Naive thymus-derived CD4-positive, alpha-beta T cell (primary cell): ENCODE measurements at regions not wholly inside any gene's neighbourhood (a gene's known extent, or its start where the extent isn't known, plus 50 kb on each side); places are given as distances from the start of the nearest gene placed in this dataset.

ENCODE experiments used
- ATAC-seq: fragments of 150-1000 bp; cut with Tn5 transposase; 2 replicates; pipeline ENCODE4 v1.10.0; 2021; ENCODE audit warnings: mild to moderate bottlenecking, moderate library complexity
- CTCF ChIA-PET: fragments of 350-600 bp; sonication (Branson Sonifier 250); formaldehyde crosslinking; loops from one replicate; lab custom pipeline; 2021; ENCODE audit warnings: antibody characterized with exemption; lab: Charles Lee
- POLR2A ChIA-PET: fragments of 350-600 bp; sonication (Branson Sonifier 250); formaldehyde crosslinking; loops from one replicate; lab custom pipeline; 2021; ENCODE audit warnings: antibody characterized with exemption, inconsistent platforms; lab: Charles Lee
- DNase-seq, 9 donors: peaks; one replicate each; pipeline versions ENCODE4 v3.0.0 to v3.0.0-alpha.2; 2020 to 2022; ENCODE audit warnings: mixed read lengths in 1 of 9
- H3K27ac ChIP-seq: one replicate; pipeline ENCODE4 v1.7.0; 2013; ENCODE audit warnings: mild to moderate bottlenecking, low read depth, low read length, moderate library complexity
- H3K27me3 ChIP-seq, 2 donors: one replicate each; pipeline ENCODE4 v1.7.0; 2013; ENCODE audit warnings: low read length in 2 of 2, mild to moderate bottlenecking in 2 of 2, moderate library complexity in 2 of 2; ENCODE audit not compliant: control insufficient read depth in 2 of 2, insufficient read depth in 2 of 2
- H3K36me3 ChIP-seq, 3 experiments: 1 replicate in 2 of 3; 2 replicates in 1 of 3; pipeline ENCODE4 v1.7.0; 2013; ENCODE audit warnings: low read length in 3 of 3, mild to moderate bottlenecking in 3 of 3, moderate library complexity in 1 of 3; ENCODE audit not compliant: insufficient read depth in 3 of 3, control insufficient read depth in 2 of 3
- H3K4me1 ChIP-seq, 2 donors: one replicate each; pipeline ENCODE4 v1.7.0; 2013; ENCODE audit warnings: low read length in 2 of 2, mild to moderate bottlenecking in 2 of 2, moderate library complexity in 1 of 2; ENCODE audit not compliant: control insufficient read depth in 2 of 2, insufficient read depth in 2 of 2
- H3K4me3 ChIP-seq: 2 replicates; pipeline ENCODE4 v1.7.0; 2013; ENCODE audit warnings: mild to moderate bottlenecking, low read length
- H3K9me3 ChIP-seq, 3 experiments: 1 replicate in 2 of 3; 2 replicates in 1 of 3; pipeline ENCODE4 v1.7.0; 2013; ENCODE audit warnings: low read length in 3 of 3; ENCODE audit not compliant: control insufficient read depth in 2 of 3
- H3K27ac Mint-ChIP-seq, 9 donors: one replicate each; pipeline ENCODE4 v1.8.0; 2020 to 2022; ENCODE audit warnings: mixed read lengths in 9 of 9, mild to moderate bottlenecking in 8 of 9, moderate library complexity in 5 of 9, inconsistent platforms in 2 of 9
- H3K27me3 Mint-ChIP-seq, 5 donors: one replicate each; pipeline ENCODE4 v1.8.0; 2021 to 2022; ENCODE audit warnings: mixed read lengths in 5 of 5, mild to moderate bottlenecking in 1 of 5
- H3K36me3 Mint-ChIP-seq, 5 donors: one replicate each; pipeline ENCODE4 v1.8.0; 2020 to 2022; ENCODE audit warnings: mixed read lengths in 5 of 5, mild to moderate bottlenecking in 3 of 5, inconsistent platforms in 1 of 5
- H3K4me1 Mint-ChIP-seq, 7 donors: one replicate each; pipeline ENCODE4 v1.8.0; 2020 to 2022; ENCODE audit warnings: mixed read lengths in 7 of 7, mild to moderate bottlenecking in 3 of 7, inconsistent platforms in 1 of 7
- H3K4me3 Mint-ChIP-seq, 10 donors: one replicate each; pipeline ENCODE4 v1.8.0; 2020 to 2022; ENCODE audit warnings: mild to moderate bottlenecking in 10 of 10, mixed read lengths in 10 of 10, moderate library complexity in 6 of 10, inconsistent platforms in 2 of 10
- H3K9me3 Mint-ChIP-seq, 11 donors: one replicate each; pipeline ENCODE4 v1.8.0; 2020 to 2022; ENCODE audit warnings: mixed read lengths in 11 of 11, mild to moderate bottlenecking in 4 of 11, inconsistent platforms in 1 of 11, moderate library complexity in 1 of 11
- intact Hi-C, 2 donors: fragments of 100-400 bp; cut with micrococcal nuclease; formaldehyde crosslinking; loops; one replicate each; pipeline ENCODE4 v1.15.1; 2023

DNA sequence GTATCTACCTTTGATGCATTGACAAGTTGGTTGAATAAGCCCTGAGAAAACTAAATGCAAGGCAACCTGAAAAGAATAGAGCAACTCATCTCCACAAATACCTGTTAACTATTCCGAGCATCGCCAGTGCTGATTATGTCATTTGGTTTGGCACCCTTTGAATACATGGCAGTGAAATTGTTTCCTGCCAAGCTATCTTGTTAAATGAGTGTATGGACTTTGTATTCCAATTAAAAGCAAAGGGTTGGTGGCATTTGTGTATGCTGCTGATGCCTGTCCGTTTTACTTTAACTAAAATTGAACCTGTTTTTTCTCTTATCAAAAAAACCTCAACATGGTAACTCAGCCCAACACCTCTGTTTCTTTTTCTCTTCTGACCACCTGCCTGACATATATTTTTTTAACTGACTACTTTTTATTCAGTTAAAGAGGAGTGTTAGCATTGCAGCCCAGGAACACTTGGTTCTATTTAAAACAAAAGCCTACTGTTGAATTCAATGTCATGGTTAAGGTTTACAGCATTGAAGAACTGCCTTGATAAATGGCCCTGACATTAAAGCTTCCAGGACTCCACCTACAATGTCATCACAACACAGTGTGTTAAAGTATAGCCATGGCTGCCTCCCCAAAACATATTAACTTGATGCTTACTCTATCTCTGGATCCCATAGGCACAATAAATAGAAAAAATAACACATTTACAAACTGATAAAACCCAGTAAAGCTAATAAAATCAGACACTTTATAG is 838.3 kb upstream of the NOVA1 start:
- Mint-ChIP-seq H3K4me3 (no peak overlapping the region), H3K27ac (no peak overlapping the region), H3K27me3 (no peaks in the 10 kb centered on the region), H3K4me1 (no peaks in the 10 kb centered on the region), H3K36me3 (no peaks in the 10 kb centered on the region), H3K9me3 (peaks cover 0 to 27% (median 8%) of the 10 kb centered on the region in 11 donors)
- H3K27ac ChIP-seq = no peak overlapping the region
- no peaks in the 10 kb centered on the region for H3K9me3 ChIP-seq
- H3K4me1 ChIP-seq = no peaks in the 10 kb centered on the region
- no peaks in the 10 kb centered on the region for H3K36me3 ChIP-seq
- H3K4me3 ChIP-seq = no peak overlapping the region
- no peaks in the 10 kb centered on the region for H3K27me3 ChIP-seq
- ChIA-PET POLR2A (no interaction called here), CTCF (no interaction called here)
- no peak for DNase-seq
- intact Hi-C loops = no loop called here
- no peak for ATAC-seq

DNA sequence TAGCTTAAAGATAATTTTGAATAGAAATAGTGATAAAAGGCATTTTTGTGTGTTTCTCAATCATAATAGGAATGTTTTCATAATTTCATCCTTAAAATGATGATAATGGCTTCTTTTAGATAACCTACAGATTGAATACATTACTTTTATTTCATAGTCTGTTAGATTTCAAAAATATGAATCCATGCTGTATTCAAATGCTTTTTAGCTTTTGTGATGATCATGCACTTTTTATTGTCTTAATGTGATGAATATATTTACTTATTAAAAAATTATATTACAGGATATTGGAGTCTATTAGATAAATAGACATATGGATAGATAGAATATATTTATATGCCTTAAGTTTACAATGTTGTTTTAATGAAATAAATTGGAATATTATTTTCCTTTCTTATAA is 886.8 kb upstream of the NOVA1 start:
- no peak overlapping the region for H3K4me3 Mint-ChIP-seq
- peaks cover 0 to 14% (median 6%) of the 10 kb centered on the region in 11 donors for H3K9me3 Mint-ChIP-seq
- POLR2A ChIA-PET = no interaction called here

DNA sequence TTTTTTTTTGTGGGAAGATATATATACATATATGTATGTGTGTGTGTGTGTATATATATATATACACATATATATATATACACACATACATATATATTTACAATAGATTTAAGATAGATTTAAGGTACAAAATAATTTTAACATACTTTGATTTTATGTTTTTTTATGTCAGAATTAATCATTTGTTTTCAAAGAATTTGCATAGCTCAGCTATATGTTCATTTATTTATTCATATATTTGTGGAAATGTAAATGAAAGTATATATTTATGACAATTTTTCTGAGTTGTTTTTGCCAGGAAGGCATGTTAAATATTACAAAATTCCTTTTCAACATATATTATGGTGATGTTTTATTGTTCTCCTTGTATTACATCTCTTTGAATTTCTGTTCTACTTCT is 887.4 kb upstream of the NOVA1 start:
- H3K4me3 Mint-ChIP-seq = no peak overlapping the region
- ChIA-PET CTCF (no interaction called here), POLR2A (no interaction called here)
- intact Hi-C loops = no loop called here
- Histone ChIP-seq H3K4me3 (no peak overlapping the region), H3K4me1 (no peaks in the 10 kb centered on the region), H3K27me3 (no peaks in the 10 kb centered on the region), H3K9me3 (no peaks in the 10 kb centered on the region), H3K27ac (no peak overlapping the region), H3K36me3 (no peaks in the 10 kb centered on the region)
- no peaks in the 10 kb centered on the region for H3K4me1 Mint-ChIP-seq
- H3K27me3 Mint-ChIP-seq = no peaks in the 10 kb centered on the region
- H3K36me3 Mint-ChIP-seq = no peaks in the 10 kb centered on the region
- no peak overlapping the region for H3K27ac Mint-ChIP-seq
- DNase-seq = no peak
- no peak for ATAC-seq
- peaks cover 0 to 14% (median 6%) of the 10 kb centered on the region in 11 donors for H3K9me3 Mint-ChIP-seq

More for the DNA sequence above, 886.8 kb upstream of the NOVA1 start:
- intact Hi-C loops = no loop called here
- DNase-seq = no peak
- no peaks in the 10 kb centered on the region for H3K27me3 Mint-ChIP-seq
- no peaks in the 10 kb centered on the region for H3K4me1 Mint-ChIP-seq
- no peaks in the 10 kb centered on the region for H3K36me3 ChIP-seq
- H3K36me3 Mint-ChIP-seq = no peaks in the 10 kb centered on the region
- CTCF ChIA-PET = no interaction called here
- H3K27ac ChIP-seq = no peak overlapping the region
- no peak overlapping the region for H3K27ac Mint-ChIP-seq
- no peak for ATAC-seq
- no peaks in the 10 kb centered on the region for H3K9me3 ChIP-seq
- no peaks in the 10 kb centered on the region for H3K27me3 ChIP-seq
- H3K4me3 ChIP-seq = no peak overlapping the region
- no peaks in the 10 kb centered on the region for H3K4me1 ChIP-seq

DNA sequence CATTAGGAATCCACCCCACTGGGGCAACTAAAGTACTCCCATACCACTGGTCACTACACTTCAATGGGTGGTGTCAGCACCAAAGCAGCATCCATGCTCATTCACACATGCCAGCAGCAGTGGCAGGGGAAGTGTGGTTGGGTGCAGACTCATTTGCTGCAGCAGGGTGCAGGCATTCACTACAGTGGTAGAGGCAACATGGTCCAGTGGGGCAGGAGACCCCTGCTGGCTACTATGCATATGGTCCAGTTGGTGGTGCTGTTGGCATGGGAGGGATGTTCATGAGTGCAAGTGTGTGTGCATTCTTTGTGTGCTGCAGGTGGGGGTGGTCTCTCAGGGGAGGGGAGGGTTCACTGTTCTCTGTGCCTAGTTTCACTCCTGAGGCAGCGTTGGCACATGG is 908.4 kb upstream of the NOVA1 start:
- Histone ChIP-seq H3K36me3 (no peaks in the 10 kb centered on the region), H3K4me1 (no peaks in the 10 kb centered on the region), H3K27me3 (no peaks in the 10 kb centered on the region), H3K27ac (no peak overlapping the region), H3K4me3 (no peak overlapping the region), H3K9me3 (no peaks in the 10 kb centered on the region)
- H3K36me3 Mint-ChIP-seq = peaks cover 0 to 6% (median 0%) of the 10 kb centered on the region in 5 donors
- H3K9me3 Mint-ChIP-seq = peaks cover 9 to 56% (median 26%) of the 10 kb centered on the region in 11 donors
- H3K4me3 Mint-ChIP-seq = no peak overlapping the region
- ATAC-seq (no peak), DNase-seq (no peak)
- POLR2A ChIA-PET = no interaction called here
- no peaks in the 10 kb centered on the region for H3K27me3 Mint-ChIP-seq
- H3K27ac Mint-ChIP-seq = no peak overlapping the region
- H3K4me1 Mint-ChIP-seq = no peaks in the 10 kb centered on the region
- intact Hi-C loops = no loop called here
- CTCF ChIA-PET = no interaction called here

DNA sequence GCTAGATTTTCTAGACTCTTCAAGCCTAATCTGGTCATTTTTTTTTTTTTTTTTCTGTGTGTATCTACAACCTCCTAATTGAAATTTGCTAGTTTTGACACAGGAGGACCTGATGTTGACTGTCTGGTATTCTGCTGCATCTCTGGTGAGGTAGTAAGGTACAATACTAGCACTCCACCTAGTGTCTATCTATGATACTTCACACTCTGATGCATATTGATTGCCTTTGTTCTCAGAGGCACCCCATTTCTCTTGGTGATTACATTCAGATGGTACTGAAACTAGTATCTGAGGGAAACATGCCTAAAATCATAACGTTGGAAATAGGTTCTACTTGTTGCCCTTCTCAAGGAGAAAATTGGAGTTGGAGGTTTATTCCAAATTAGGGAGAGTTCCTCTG is 930.5 kb upstream of the NOVA1 start:
- no peaks in the 10 kb centered on the region for H3K27me3 ChIP-seq
- H3K27ac ChIP-seq = no peak overlapping the region
- H3K4me1 ChIP-seq = no peaks in the 10 kb centered on the region
- DNase-seq (no peak), ATAC-seq (no peak)
- H3K27ac Mint-ChIP-seq = no peak overlapping the region
- H3K36me3 ChIP-seq = no peaks in the 10 kb centered on the region
- H3K4me1 Mint-ChIP-seq = no peaks in the 10 kb centered on the region
- H3K4me3 Mint-ChIP-seq = no peak overlapping the region
- H3K27me3 Mint-ChIP-seq = no peaks in the 10 kb centered on the region
- peaks cover 3 to 36% (median 11%) of the 10 kb centered on the region in 11 donors for H3K9me3 Mint-ChIP-seq
- H3K36me3 Mint-ChIP-seq = no peaks in the 10 kb centered on the region
- ChIA-PET CTCF (no interaction called here), POLR2A (no interaction called here)
- peaks cover 0 to 3% (median 0%) of the 10 kb centered on the region in 3 experiments for H3K9me3 ChIP-seq
- H3K4me3 ChIP-seq = no peak overlapping the region
- intact Hi-C loops = no loop called here

DNA sequence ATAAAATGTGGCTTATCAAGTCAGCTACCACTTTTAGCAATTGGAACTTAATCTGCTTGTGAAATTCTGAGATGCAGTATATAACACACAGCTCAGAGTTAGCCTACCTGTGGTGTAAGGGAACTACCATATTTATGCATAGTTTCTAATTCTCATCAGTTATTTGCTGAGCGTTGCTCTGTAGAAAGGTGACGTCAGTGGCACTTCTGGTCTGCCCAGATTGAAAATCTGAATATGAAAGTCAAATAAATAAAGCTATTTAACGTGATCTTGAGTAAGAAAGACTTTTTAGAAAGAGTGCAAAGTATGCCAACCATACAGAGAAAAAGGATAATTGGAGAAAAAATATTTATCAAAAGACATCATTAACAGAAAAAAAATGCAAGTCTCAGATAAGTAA is 938.9 kb upstream of the NOVA1 start:
- CTCF ChIA-PET = no interaction called here
- intact Hi-C loops = no loop called here
- POLR2A ChIA-PET = no interaction called here

DNA sequence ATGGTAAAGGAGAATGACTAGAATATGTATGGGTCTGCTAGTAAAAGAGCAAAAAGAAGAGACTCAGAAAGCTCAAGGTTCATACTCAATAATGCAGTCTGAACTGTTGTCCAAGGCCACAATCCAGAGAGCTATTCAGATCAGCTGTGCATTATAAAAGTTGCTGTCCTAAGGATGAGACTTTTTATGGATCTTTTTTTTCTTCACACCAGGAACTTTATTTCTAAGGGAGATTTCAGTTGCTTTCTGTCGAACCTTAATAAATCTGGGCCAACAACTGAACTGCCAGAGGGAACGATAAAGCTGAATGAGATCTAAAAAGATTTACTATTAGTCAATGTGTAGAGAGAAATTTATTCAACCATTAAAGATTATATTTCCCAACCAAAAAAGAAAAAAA is 948.3 kb upstream of the NOVA1 start:
- no peaks in the 10 kb centered on the region for H3K36me3 Mint-ChIP-seq
- intact Hi-C loops = no loop called here

More for the DNA sequence above, 938.9 kb upstream of the NOVA1 start:
- peaks cover 0 to 3% (median 0%) of the 10 kb centered on the region in 3 experiments for H3K9me3 ChIP-seq
- H3K27ac Mint-ChIP-seq = no peak overlapping the region
- no peaks in the 10 kb centered on the region for H3K4me1 ChIP-seq
- H3K27ac ChIP-seq = no peak overlapping the region
- H3K27me3 ChIP-seq = no peaks in the 10 kb centered on the region
- no peaks in the 10 kb centered on the region for H3K36me3 Mint-ChIP-seq
- no peak overlapping the region for H3K4me3 Mint-ChIP-seq
- no peak overlapping the region for H3K4me3 ChIP-seq
- H3K27me3 Mint-ChIP-seq = no peaks in the 10 kb centered on the region
- peaks cover 0 to 37% (median 16%) of the 10 kb centered on the region in 11 donors for H3K9me3 Mint-ChIP-seq
- no peak for DNase-seq
- no peaks in the 10 kb centered on the region for H3K36me3 ChIP-seq
- no peak for ATAC-seq
- H3K4me1 Mint-ChIP-seq = no peaks in the 10 kb centered on the region

More for the DNA sequence above, 948.3 kb upstream of the NOVA1 start:
- H3K4me1 Mint-ChIP-seq = no peaks in the 10 kb centered on the region
- ChIA-PET CTCF (no interaction called here), POLR2A (no interaction called here)
- Histone ChIP-seq H3K4me1 (no peaks in the 10 kb centered on the region), H3K36me3 (no peaks in the 10 kb centered on the region), H3K9me3 (no peaks in the 10 kb centered on the region), H3K27me3 (no peaks in the 10 kb centered on the region), H3K27ac (no peak overlapping the region), H3K4me3 (no peak overlapping the region)
- no peak overlapping the region for H3K27ac Mint-ChIP-seq
- ATAC-seq (no peak), DNase-seq (no peak)
- no peak overlapping the region for H3K4me3 Mint-ChIP-seq
- no peaks in the 10 kb centered on the region for H3K27me3 Mint-ChIP-seq
- peaks cover 0 to 30% (median 15%) of the 10 kb centered on the region in 11 donors for H3K9me3 Mint-ChIP-seq
